ENCODE measurements at regions not wholly inside any gene's neighbourhood (a gene's known extent, or its start where the extent isn't known, plus 50 kb on each side); places are given as distances from the start of the nearest gene placed in this dataset.

- WGBS (ENCODE audit: insufficient coverage): 96% methylated on average over 8 of the region's 16 CpGs
- no peak for DNase-seq
- H3K4me3 ChIP-seq (replicated peaks in 1 of 3; ENCODE audit: low read depth in 2 of 3, low read length in 3 of 3): no peak overlapping the region
- H3K36me3 Mint-ChIP-seq: no peaks in the 10 kb centered on the region
- peaks cover 2 to 11% (median 6%) of the 10 kb centered on the region in 3 donors for H3K27me3 Mint-ChIP-seq (ENCODE audit: low read depth in 3 of 3)
- no peaks in the 10 kb centered on the region for H3K4me1 ChIP-seq (ENCODE audit: control insufficient read depth in 1 of 2, insufficient read depth in 2 of 2, low read length in 2 of 2)
- H3K27ac Mint-ChIP-seq: peak overlapping the region in 1 of 7 donors; percentile 11
- H3K4me3 Mint-ChIP-seq: no peak overlapping the region
- TF ChIP-seq CTCF (IDR thresholded peaks at IDR 0.05): no peak
- intact Hi-C loops (cut with micrococcal nuclease): no loop called here
- H3K9me3 ChIP-seq (replicated peaks in 1 of 2; ENCODE audit: control insufficient read depth in 1 of 2, insufficient read depth in 1 of 2, low read length in 2 of 2): no peaks in the 10 kb centered on the region
- H3K4me1 Mint-ChIP-seq: no peaks in the 10 kb centered on the region
- no peaks in the 10 kb centered on the region for H3K79me2 ChIP-seq (ENCODE audit: insufficient read depth, low read length)
- no peak overlapping the region for H3K27ac ChIP-seq (ENCODE audit: low read depth in 1 of 2, low read length in 2 of 2)
- H3K27me3 ChIP-seq (ENCODE audit: control insufficient read depth in 2 of 2, insufficient read depth in 2 of 2, low read length in 2 of 2): no peaks in the 10 kb centered on the region
- peaks cover 0 to 2% (median 0%) of the 10 kb centered on the region in 7 donors for H3K9me3 Mint-ChIP-seq
- H3K36me3 ChIP-seq (replicated peaks in 1 of 2; ENCODE audit: control insufficient read depth in 1 of 2, insufficient read depth in 2 of 2, low read length in 2 of 2): no peaks in the 10 kb centered on the region
- H2AFZ ChIP-seq (ENCODE audit: insufficient read depth, low read depth, low read length, poor library complexity, severe bottlenecking): no peak overlapping the region
- H3K4me2 ChIP-seq (replicated peaks; ENCODE audit: extremely low read depth, low read length, poor library complexity, severe bottlenecking): no peak overlapping the region
- no peak overlapping the region for H3K9ac ChIP-seq (ENCODE audit: insufficient read depth, low read length, poor library complexity, severe bottlenecking)
- H4K20me1 ChIP-seq (ENCODE audit: insufficient read depth, low read length): no peaks in the 10 kb centered on the region
Observed at GRCh38 chr3:194277104-194277785, 73.9 kb downstream of the CPN2 start.

- H3K27ac Mint-ChIP-seq: peak overlapping the region in 1 of 7 donors; percentile 11
- H3K4me3 ChIP-seq (replicated peaks in 1 of 3; ENCODE audit: low read depth in 2 of 3, low read length in 3 of 3): no peak overlapping the region
- no peak overlapping the region for H3K4me3 Mint-ChIP-seq
- H3K36me3 Mint-ChIP-seq: no peaks in the 10 kb centered on the region
- H3K9ac ChIP-seq (ENCODE audit: insufficient read depth, low read length, poor library complexity, severe bottlenecking): no peak overlapping the region
- no peaks in the 10 kb centered on the region for H3K27me3 ChIP-seq (ENCODE audit: control insufficient read depth in 2 of 2, insufficient read depth in 2 of 2, low read length in 2 of 2)
- no peaks in the 10 kb centered on the region for H3K4me1 Mint-ChIP-seq
- no peak for TF ChIP-seq CTCF (IDR thresholded peaks at IDR 0.05)
- H4K20me1 ChIP-seq (ENCODE audit: insufficient read depth, low read length): no peaks in the 10 kb centered on the region
- 80% methylated on average over 1 of the region's 6 CpGs for WGBS (ENCODE audit: insufficient coverage)
- H3K27ac ChIP-seq (ENCODE audit: low read depth in 1 of 2, low read length in 2 of 2): no peak overlapping the region
- DNase-seq: no peak
- intact Hi-C loops (cut with micrococcal nuclease): no loop called here
- no peak overlapping the region for H3K4me2 ChIP-seq (replicated peaks; ENCODE audit: extremely low read depth, low read length, poor library complexity, severe bottlenecking)
- H3K9me3 ChIP-seq (replicated peaks in 1 of 2; ENCODE audit: control insufficient read depth in 1 of 2, insufficient read depth in 1 of 2, low read length in 2 of 2): no peaks in the 10 kb centered on the region
- H3K27me3 Mint-ChIP-seq (ENCODE audit: low read depth in 3 of 3): peaks cover 2 to 11% (median 6%) of the 10 kb centered on the region in 3 donors
- no peaks in the 10 kb centered on the region for H3K9me3 Mint-ChIP-seq
- H3K36me3 ChIP-seq (replicated peaks in 1 of 2; ENCODE audit: control insufficient read depth in 1 of 2, insufficient read depth in 2 of 2, low read length in 2 of 2): no peaks in the 10 kb centered on the region
- no peaks in the 10 kb centered on the region for H3K79me2 ChIP-seq (ENCODE audit: insufficient read depth, low read length)
- no peaks in the 10 kb centered on the region for H3K4me1 ChIP-seq (ENCODE audit: control insufficient read depth in 1 of 2, insufficient read depth in 2 of 2, low read length in 2 of 2)
- H2AFZ ChIP-seq (ENCODE audit: insufficient read depth, low read depth, low read length, poor library complexity, severe bottlenecking): no peak overlapping the region
Observed at GRCh38 chr3:194277786-194278130, 73.4 kb downstream of the CPN2 start.
